CD14-positive monocyte (primary cell): ENCODE measurements at regions not wholly inside any gene's neighbourhood (a gene's known extent, or its start where the extent isn't known, plus 50 kb on each side); places are given as distances from the start of the nearest gene placed in this dataset.

Experiments used
- DNase-seq, 3 donors: peaks; one replicate each; pipeline ENCODE4 v3.0.0-alpha.2; 2011 to 2022
- H2AFZ ChIP-seq: 2 replicates; pipeline ENCODE4 v1.6.0; 2012; ENCODE audit warnings: mild to moderate bottlenecking, low read depth, low read length, inconsistent platforms; ENCODE audit not compliant: insufficient read depth, poor library complexity, severe bottlenecking
- H3K27ac ChIP-seq, 2 donors: 1 replicate in 1 of 2; 2 replicates in 1 of 2; pipeline ENCODE4 v1.5.1; 2012 to 2013; ENCODE audit warnings: low read length in 2 of 2, control low read depth in 1 of 2, inconsistent platforms in 1 of 2, low read depth in 1 of 2, mild to moderate bottlenecking in 1 of 2
- H3K27me3 ChIP-seq, 2 donors: one replicate each; pipeline versions ENCODE4 v1.6.0 to v1.6.1; 2011 to 2013; ENCODE audit warnings: low read length in 2 of 2; ENCODE audit not compliant: control insufficient read depth in 2 of 2, insufficient read depth in 2 of 2
- H3K36me3 ChIP-seq, 2 donors: replicated peaks in 1 of 2; 1 replicate in 1 of 2; 2 replicates in 1 of 2; pipeline versions ENCODE4 v1.5.1 to v1.6.1; 2012 to 2013; ENCODE audit warnings: low read length in 2 of 2, control low read depth in 1 of 2, inconsistent platforms in 1 of 2, mild to moderate bottlenecking in 1 of 2; ENCODE audit not compliant: insufficient read depth in 2 of 2, control insufficient read depth in 1 of 2
- H3K4me1 ChIP-seq, 2 donors: 1 replicate in 1 of 2; 2 replicates in 1 of 2; pipeline versions ENCODE4 v1.5.1 to v1.6.1; 2012 to 2013; ENCODE audit warnings: low read length in 2 of 2, control low read depth in 1 of 2, inconsistent platforms in 1 of 2, mild to moderate bottlenecking in 1 of 2, moderate library complexity in 1 of 2; ENCODE audit not compliant: insufficient read depth in 2 of 2, control insufficient read depth in 1 of 2
- H3K4me2 ChIP-seq: replicated peaks from 2 replicates; pipeline ENCODE3; 2012; ENCODE audit warnings: low read length, moderate library complexity, mild to moderate bottlenecking; ENCODE audit not compliant: poor library complexity, severe bottlenecking; ENCODE audit errors: extremely low read depth
- H3K4me3 ChIP-seq, 3 experiments: fragments of 200-600 bp in 1 of 3; sonication (generic) in 1 of 3; replicated peaks in 1 of 3; 1 replicate in 2 of 3; 2 replicates in 1 of 3; pipeline ENCODE4 v1.5.1; 2011 to 2013; ENCODE audit warnings: low read length in 3 of 3, mild to moderate bottlenecking in 3 of 3, control low read depth in 2 of 3, low read depth in 2 of 3, inconsistent platforms in 1 of 3, moderate library complexity in 1 of 3
- H3K79me2 ChIP-seq: 2 replicates; pipeline ENCODE4 v1.6.0; 2012; ENCODE audit warnings: mild to moderate bottlenecking, control low read depth, inconsistent platforms, low read length, moderate library complexity; ENCODE audit not compliant: insufficient read depth
- H3K9ac ChIP-seq: 2 replicates; pipeline ENCODE4 v1.6.0; 2017; ENCODE audit warnings: low read length, mild to moderate bottlenecking; ENCODE audit not compliant: insufficient read depth, poor library complexity, severe bottlenecking
- H3K9me3 ChIP-seq, 2 donors: replicated peaks in 1 of 2; 1 replicate in 1 of 2; 2 replicates in 1 of 2; pipeline versions ENCODE4 v1.5.1 to v1.6.1; 2012 to 2013; ENCODE audit warnings: low read length in 2 of 2, control low read depth in 1 of 2; ENCODE audit not compliant: control insufficient read depth in 1 of 2, insufficient read depth in 1 of 2
- H4K20me1 ChIP-seq: 2 replicates; pipeline ENCODE4 v1.6.0; 2012; ENCODE audit warnings: mild to moderate bottlenecking, low read length, control low read depth, moderate library complexity; ENCODE audit not compliant: insufficient read depth
- H3K27ac Mint-ChIP-seq, 7 donors: one replicate each; pipeline ENCODE4 v1.8.0; 2020; ENCODE audit warnings: mild to moderate bottlenecking in 7 of 7, mixed read lengths in 7 of 7, moderate library complexity in 6 of 7, inconsistent platforms in 2 of 7
- H3K27me3 Mint-ChIP-seq, 3 donors: one replicate each; pipeline ENCODE4 v1.8.0; 2021 to 2022; ENCODE audit warnings: low read depth in 3 of 3, mild to moderate bottlenecking in 3 of 3, mixed read lengths in 3 of 3, moderate library complexity in 3 of 3, inconsistent platforms in 1 of 3
- H3K36me3 Mint-ChIP-seq, 2 donors: one replicate each; pipeline ENCODE4 v1.8.0; 2020; ENCODE audit warnings: mixed read lengths in 2 of 2, inconsistent platforms in 1 of 2, mild to moderate bottlenecking in 1 of 2
- H3K4me1 Mint-ChIP-seq: one replicate; pipeline ENCODE4 v1.8.0; 2020; ENCODE audit warnings: mild to moderate bottlenecking, mixed read lengths
- H3K4me3 Mint-ChIP-seq, 2 donors: one replicate each; pipeline ENCODE4 v1.8.0; 2020; ENCODE audit warnings: mild to moderate bottlenecking in 2 of 2, mixed read lengths in 2 of 2, moderate library complexity in 1 of 2
- H3K9me3 Mint-ChIP-seq, 7 donors: one replicate each; pipeline ENCODE4 v1.8.0; 2020 to 2022; ENCODE audit warnings: mixed read lengths in 7 of 7, mild to moderate bottlenecking in 6 of 7, moderate library complexity in 6 of 7, inconsistent platforms in 2 of 7
- CTCF ChIP-seq: fragments of 200-600 bp; IDR thresholded peaks from one replicate; pipeline ENCODE4 v1.8.0; 2022; ENCODE audit warnings: antibody characterized with exemption, mild to moderate bottlenecking
- WGBS: methylation state at CpG from one replicate; pipeline ENCODE4 v1.1.5; 2013; ENCODE audit warnings: missing lambda C conversion rate; ENCODE audit not compliant: insufficient coverage; 5-methylcytosine and 5-hydroxymethylcytosine counted together
- intact Hi-C, 2 donors: fragments of 100-400 bp; cut with micrococcal nuclease; formaldehyde crosslinking; loops; one replicate each; pipeline versions ENCODE4 v1.15.0 to v1.15.1; 2023

- Histone ChIP-seq H3K4me2 (no peak overlapping the region), H3K36me3 (no peaks in the 10 kb centered on the region), H3K9me3 (peaks cover 0 to 4% of the 10 kb centered on the region in 2 donors), H3K4me1 (no peaks in the 10 kb centered on the region), H4K20me1 (no peaks in the 10 kb centered on the region), H3K27ac (no peak overlapping the region), H3K27me3 (no peaks in the 10 kb centered on the region), H3K79me2 (no peaks in the 10 kb centered on the region), H3K9ac (no peak overlapping the region), H3K4me3 (no peak overlapping the region), H2AFZ (no peak overlapping the region)
- H3K27me3 Mint-ChIP-seq, result peaks cover 0 to 2% (median 0%) of the 10 kb centered on the region in 3 donors
- no peak overlapping the region for H3K27ac Mint-ChIP-seq
- H3K9me3 Mint-ChIP-seq, result peaks cover 2 to 11% (median 4%) of the 10 kb centered on the region in 7 donors
- intact Hi-C loops, result no loop called here
- no peak for TF ChIP-seq CTCF
- DNase-seq, result no peak
- no peaks in the 10 kb centered on the region for H3K36me3 Mint-ChIP-seq
- no peak overlapping the region for H3K4me3 Mint-ChIP-seq
- H3K4me1 Mint-ChIP-seq, result no peaks in the 10 kb centered on the region
Observed at GRCh38 chr10:8998751-8999150, 944.3 kb downstream of the GATA3 start.

DNA sequence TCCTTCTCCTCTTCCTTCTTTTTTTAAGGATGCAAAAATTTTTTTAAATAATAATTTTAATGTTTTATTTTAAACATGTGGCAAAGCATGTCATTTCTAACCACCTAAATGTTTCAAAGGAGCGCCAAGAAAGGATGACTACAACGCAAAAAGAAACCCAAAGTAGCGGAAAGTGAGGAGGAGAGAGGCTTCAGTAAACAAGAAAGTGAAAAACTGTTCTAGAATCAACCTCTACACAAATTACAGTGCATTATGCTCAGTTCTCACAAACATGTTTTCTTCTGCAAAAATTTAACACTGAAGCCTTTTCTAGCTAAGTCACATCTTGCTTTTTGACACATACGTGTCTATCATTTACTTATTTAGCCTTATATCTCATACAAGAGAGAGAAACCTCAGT lies 948.6 kb downstream of the GATA3 start:
- Mint-ChIP-seq H3K36me3 (no peaks in the 10 kb centered on the region), H3K9me3 (peaks cover 2 to 7% (median 3%) of the 10 kb centered on the region in 7 donors), H3K4me1 (peaks cover 6% of the 10 kb centered on the region), H3K27ac (no peak overlapping the region), H3K27me3 (peaks cover 0 to 2% (median 0%) of the 10 kb centered on the region in 3 donors), H3K4me3 (no peak overlapping the region)
- no peak for DNase-seq
- Histone ChIP-seq H3K36me3 (no peaks in the 10 kb centered on the region), H3K79me2 (no peaks in the 10 kb centered on the region), H3K4me2 (no peak overlapping the region), H4K20me1 (no peaks in the 10 kb centered on the region), H3K9ac (no peak overlapping the region), H3K4me3 (no peak overlapping the region), H3K9me3 (no peaks in the 10 kb centered on the region), H3K27ac (no peak overlapping the region), H2AFZ (no peak overlapping the region), H3K27me3 (no peaks in the 10 kb centered on the region), H3K4me1 (no peaks in the 10 kb centered on the region)
- no CpG with 5 or more reads among the region's 4 CpGs for WGBS
- no peak for TF ChIP-seq CTCF
- intact Hi-C loops, result no loop called here
